WTC11 (cell line): ENCODE measurements at regions not wholly inside any gene's neighbourhood (a gene's known extent, or its start where the extent isn't known, plus 50 kb on each side); places are given as distances from the start of the nearest gene placed in this dataset.

Experiments
- CREB1 ChIP-seq: sonication (generic); formaldehyde crosslinking; IDR thresholded peaks from 2 replicates; pipeline ENCODE4 v1.8.0; 2023; ENCODE audit warnings: mild to moderate bottlenecking, missing genetic modification reagents
- NR2C2 ChIP-seq: sonication (generic); formaldehyde crosslinking; IDR thresholded peaks from 2 replicates; pipeline ENCODE4 v1.8.0; 2022; ENCODE audit warnings: mild to moderate bottlenecking, missing genetic modification reagents
- RELA ChIP-seq: sonication (generic); formaldehyde crosslinking; IDR thresholded peaks from 2 replicates; pipeline ENCODE4 v1.8.1; 2022; ENCODE audit warnings: missing genetic modification reagents, mild to moderate bottlenecking, borderline replicate concordance
- ZNF121 ChIP-seq: sonication (generic); formaldehyde crosslinking; IDR thresholded peaks from 2 replicates; pipeline ENCODE4 v1.8.0; 2023; ENCODE audit warnings: missing genetic modification reagents
- TF ChIP-seq, protein P1 (sequence below): fragments of 200-600 bp; IDR thresholded peaks from 2 replicates; pipeline ENCODE4 v1.8.0; 2022; ENCODE audit warnings: antibody characterized with exemption
- TF ChIP-seq, protein P2 (sequence below): sonication (generic); formaldehyde crosslinking; IDR thresholded peaks from 2 replicates; pipeline ENCODE4 v1.8.0; 2023; ENCODE audit warnings: missing genetic modification reagents, mild to moderate bottlenecking, borderline replicate concordance

DNA sequence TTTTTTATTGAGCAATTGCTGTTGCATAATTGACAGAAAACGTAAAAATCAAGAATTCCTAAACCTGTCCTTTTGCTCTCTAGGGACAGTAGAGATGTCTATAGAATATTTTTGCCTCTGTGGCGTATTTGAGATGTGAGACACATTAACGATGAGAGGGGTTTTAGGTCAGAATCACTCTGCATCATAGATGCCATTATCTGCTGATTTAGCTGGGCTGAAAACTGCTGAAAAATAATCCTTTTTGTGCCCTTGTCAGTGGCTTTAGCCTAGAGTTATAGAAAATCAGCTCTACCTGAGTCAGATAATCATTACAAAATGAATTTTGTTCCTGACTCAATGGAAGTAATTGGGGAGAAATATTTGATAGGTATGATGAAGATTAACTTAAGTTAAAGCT is 767.8 kb upstream of the TENM3 start:
- TF ChIP-seq, protein P1, sequence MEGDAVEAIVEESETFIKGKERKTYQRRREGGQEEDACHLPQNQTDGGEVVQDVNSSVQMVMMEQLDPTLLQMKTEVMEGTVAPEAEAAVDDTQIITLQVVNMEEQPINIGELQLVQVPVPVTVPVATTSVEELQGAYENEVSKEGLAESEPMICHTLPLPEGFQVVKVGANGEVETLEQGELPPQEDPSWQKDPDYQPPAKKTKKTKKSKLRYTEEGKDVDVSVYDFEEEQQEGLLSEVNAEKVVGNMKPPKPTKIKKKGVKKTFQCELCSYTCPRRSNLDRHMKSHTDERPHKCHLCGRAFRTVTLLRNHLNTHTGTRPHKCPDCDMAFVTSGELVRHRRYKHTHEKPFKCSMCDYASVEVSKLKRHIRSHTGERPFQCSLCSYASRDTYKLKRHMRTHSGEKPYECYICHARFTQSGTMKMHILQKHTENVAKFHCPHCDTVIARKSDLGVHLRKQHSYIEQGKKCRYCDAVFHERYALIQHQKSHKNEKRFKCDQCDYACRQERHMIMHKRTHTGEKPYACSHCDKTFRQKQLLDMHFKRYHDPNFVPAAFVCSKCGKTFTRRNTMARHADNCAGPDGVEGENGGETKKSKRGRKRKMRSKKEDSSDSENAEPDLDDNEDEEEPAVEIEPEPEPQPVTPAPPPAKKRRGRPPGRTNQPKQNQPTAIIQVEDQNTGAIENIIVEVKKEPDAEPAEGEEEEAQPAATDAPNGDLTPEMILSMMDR, result no peak
- no peak for TF ChIP-seq RELA
- TF ChIP-seq, protein P2, sequence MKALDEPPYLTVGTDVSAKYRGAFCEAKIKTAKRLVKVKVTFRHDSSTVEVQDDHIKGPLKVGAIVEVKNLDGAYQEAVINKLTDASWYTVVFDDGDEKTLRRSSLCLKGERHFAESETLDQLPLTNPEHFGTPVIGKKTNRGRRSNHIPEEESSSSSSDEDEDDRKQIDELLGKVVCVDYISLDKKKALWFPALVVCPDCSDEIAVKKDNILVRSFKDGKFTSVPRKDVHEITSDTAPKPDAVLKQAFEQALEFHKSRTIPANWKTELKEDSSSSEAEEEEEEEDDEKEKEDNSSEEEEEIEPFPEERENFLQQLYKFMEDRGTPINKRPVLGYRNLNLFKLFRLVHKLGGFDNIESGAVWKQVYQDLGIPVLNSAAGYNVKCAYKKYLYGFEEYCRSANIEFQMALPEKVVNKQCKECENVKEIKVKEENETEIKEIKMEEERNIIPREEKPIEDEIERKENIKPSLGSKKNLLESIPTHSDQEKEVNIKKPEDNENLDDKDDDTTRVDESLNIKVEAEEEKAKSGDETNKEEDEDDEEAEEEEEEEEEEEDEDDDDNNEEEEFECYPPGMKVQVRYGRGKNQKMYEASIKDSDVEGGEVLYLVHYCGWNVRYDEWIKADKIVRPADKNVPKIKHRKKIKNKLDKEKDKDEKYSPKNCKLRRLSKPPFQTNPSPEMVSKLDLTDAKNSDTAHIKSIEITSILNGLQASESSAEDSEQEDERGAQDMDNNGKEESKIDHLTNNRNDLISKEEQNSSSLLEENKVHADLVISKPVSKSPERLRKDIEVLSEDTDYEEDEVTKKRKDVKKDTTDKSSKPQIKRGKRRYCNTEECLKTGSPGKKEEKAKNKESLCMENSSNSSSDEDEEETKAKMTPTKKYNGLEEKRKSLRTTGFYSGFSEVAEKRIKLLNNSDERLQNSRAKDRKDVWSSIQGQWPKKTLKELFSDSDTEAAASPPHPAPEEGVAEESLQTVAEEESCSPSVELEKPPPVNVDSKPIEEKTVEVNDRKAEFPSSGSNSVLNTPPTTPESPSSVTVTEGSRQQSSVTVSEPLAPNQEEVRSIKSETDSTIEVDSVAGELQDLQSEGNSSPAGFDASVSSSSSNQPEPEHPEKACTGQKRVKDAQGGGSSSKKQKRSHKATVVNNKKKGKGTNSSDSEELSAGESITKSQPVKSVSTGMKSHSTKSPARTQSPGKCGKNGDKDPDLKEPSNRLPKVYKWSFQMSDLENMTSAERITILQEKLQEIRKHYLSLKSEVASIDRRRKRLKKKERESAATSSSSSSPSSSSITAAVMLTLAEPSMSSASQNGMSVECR (CRISPR knock-in tag), result no peak
- TF ChIP-seq CREB1 (CRISPR knock-in tag), result no peak
- TF ChIP-seq ZNF121 (CRISPR knock-in tag), result no peak
- no peak for TF ChIP-seq NR2C2 (CRISPR knock-in tag)
